Pulmonary artery endothelial cell (primary cell): ENCODE measurements at regions not wholly inside any gene's neighbourhood (a gene's known extent, or its start where the extent isn't known, plus 50 kb on each side); places are given as distances from the start of the nearest gene placed in this dataset.
"Not testable (repeated sequence)": the region's sequence is repeated elsewhere in the genome, so short reads cannot be mapped to it uniquely, and the experiment has no call there.

Experiments
- DNase-seq: peaks from one replicate; pipeline ENCODE4 v3.0.0-alpha.2; 2011; ENCODE audit warnings: low read depth, low spot score

GRCh38 chr16:31745098-31745497 is 128.5 kb upstream of the ZNF267 start:
- DNase-seq = not testable (repeated sequence)

GRCh38 chr16:31745900-31746299 is 127.7 kb upstream of the ZNF267 start:
- no peak for DNase-seq

- DNase-seq = no peak
Observed at GRCh38 chr16:31754998-31755615, 118.5 kb upstream of the ZNF267 start.

GRCh38 chr16:31764103-31764502 is 109.5 kb upstream of the ZNF267 start:
- DNase-seq = no peak

GRCh38 chr16:31767267-31767666 is 106.3 kb upstream of the ZNF267 start:
- no peak for DNase-seq

GRCh38 chr16:31780342-31780741 is 93.3 kb upstream of the ZNF267 start:
- DNase-seq = no peak

GRCh38 chr16:31785126-31785525 is 88.5 kb upstream of the ZNF267 start:
- DNase-seq = no peak

- DNase-seq = no peak
Observed at GRCh38 chr16:31807086-31807485, 66.5 kb upstream of the ZNF267 start.

GRCh38 chr16:31810863-31811262 is 62.7 kb upstream of the ZNF267 start:
- DNase-seq = no peak

GRCh38 chr16:31816141-31816540 is 57.5 kb upstream of the ZNF267 start:
- not testable (repeated sequence) for DNase-seq

GRCh38 chr16:31819386-31819785 is 54.2 kb upstream of the ZNF267 start:
- DNase-seq = no peak

- no peak for DNase-seq
Observed at GRCh38 chr16:31819948-31820347, 53.7 kb upstream of the ZNF267 start.
